Hypothalamus (tissue), 51 donors: ENCODE measurements at regions not wholly inside any gene's neighbourhood (a gene's known extent, or its start where the extent isn't known, plus 50 kb on each side); places are given as distances from the start of the nearest gene placed in this dataset.
"Not testable (repeated sequence)": the region's sequence is repeated elsewhere in the genome, so short reads cannot be mapped to it uniquely, and the experiment has no call there.

Experiments used
- DNase-seq, 51 donors: peaks; one replicate each; lab custom pipeline; 2025; lab: John Stamatoyannopoulos, UW

GRCh38 chr11:87583931-87584330, 546.2 kb downstream of the TMEM135 start:
- DNase-seq = no peak

GRCh38 chr11:87575088-87575487, 537.4 kb downstream of the TMEM135 start:
- DNase-seq = no peak

GRCh38 chr11:87574193-87574592, 536.5 kb downstream of the TMEM135 start:
- DNase-seq = no peak

GRCh38 chr11:87573708-87574107, 536.0 kb downstream of the TMEM135 start:
- DNase-seq = no peak

- no peak for DNase-seq
Measured at GRCh38 chr11:87572881-87573280, 535.1 kb downstream of the TMEM135 start.

GRCh38 chr11:87560352-87560751, 522.6 kb downstream of the TMEM135 start:
- no peak for DNase-seq

GRCh38 chr11:87559852-87560251, 522.1 kb downstream of the TMEM135 start:
- not testable (repeated sequence) for DNase-seq

GRCh38 chr11:87555101-87555500, 517.4 kb downstream of the TMEM135 start:
- DNase-seq = no peak

- no peak for DNase-seq
Measured at GRCh38 chr11:87548797-87549196, 511.1 kb downstream of the TMEM135 start.

GRCh38 chr11:87545858-87546257, 508.1 kb downstream of the TMEM135 start:
- no peak for DNase-seq

- DNase-seq = no peak
Measured at GRCh38 chr11:87539596-87539995, 501.9 kb downstream of the TMEM135 start.

GRCh38 chr11:87536565-87536964, 498.8 kb downstream of the TMEM135 start:
- DNase-seq = no peak

- no peak for DNase-seq
Measured at GRCh38 chr11:87536016-87536415, 498.3 kb downstream of the TMEM135 start.

- no peak for DNase-seq
Measured at GRCh38 chr11:87535513-87535912, 497.8 kb downstream of the TMEM135 start.

- not testable (repeated sequence) for DNase-seq
Measured at GRCh38 chr11:87531835-87532234, 494.1 kb downstream of the TMEM135 start.

- no peak for DNase-seq
Measured at GRCh38 chr11:87529486-87529885, 491.8 kb downstream of the TMEM135 start.

- no peak for DNase-seq
Measured at GRCh38 chr11:87528752-87529151, 491.0 kb downstream of the TMEM135 start.

- no peak for DNase-seq
Measured at GRCh38 chr11:87523276-87523675, 485.5 kb downstream of the TMEM135 start.

GRCh38 chr11:87518266-87518665, 480.5 kb downstream of the TMEM135 start:
- DNase-seq = no peak

GRCh38 chr11:87517351-87517750, 479.6 kb downstream of the TMEM135 start:
- no peak for DNase-seq

- DNase-seq = not testable (repeated sequence)
Measured at GRCh38 chr11:87507722-87508121, 470.0 kb downstream of the TMEM135 start.

- not testable (repeated sequence) for DNase-seq
Measured at GRCh38 chr11:87506946-87507345, 469.2 kb downstream of the TMEM135 start.

GRCh38 chr11:87501388-87501787, 463.7 kb downstream of the TMEM135 start:
- DNase-seq = no peak

- DNase-seq = not testable (repeated sequence)
Measured at GRCh38 chr11:87494936-87495335, 457.2 kb downstream of the TMEM135 start.
